ENCODE measurements at regions not wholly inside any gene's neighbourhood (a gene's known extent, or its start where the extent isn't known, plus 50 kb on each side); places are given as distances from the start of the nearest gene placed in this dataset.

DNA sequence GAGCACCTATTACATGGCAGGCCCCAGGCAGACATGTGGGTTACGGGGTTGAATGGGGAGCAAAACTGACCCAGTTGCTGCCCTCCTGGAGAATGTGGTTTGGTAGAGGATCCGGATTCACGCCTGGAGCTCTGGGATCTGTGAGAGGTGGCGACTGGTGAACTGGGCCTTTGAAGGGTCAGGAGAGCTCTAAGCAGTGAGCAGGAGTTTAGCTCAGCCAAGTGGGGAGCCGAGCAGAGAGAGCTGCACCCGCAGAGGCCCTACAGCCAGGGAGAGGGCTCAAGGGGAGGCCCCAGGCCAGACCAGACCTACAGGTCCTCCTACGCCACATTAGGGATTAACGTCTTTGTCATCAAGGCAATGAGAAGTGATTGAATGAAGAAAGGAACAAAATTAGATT lies 179.8 kb upstream of the TLE3 start:
- DNase-seq (ENCODE audit: low spot score), result no peak

DNA sequence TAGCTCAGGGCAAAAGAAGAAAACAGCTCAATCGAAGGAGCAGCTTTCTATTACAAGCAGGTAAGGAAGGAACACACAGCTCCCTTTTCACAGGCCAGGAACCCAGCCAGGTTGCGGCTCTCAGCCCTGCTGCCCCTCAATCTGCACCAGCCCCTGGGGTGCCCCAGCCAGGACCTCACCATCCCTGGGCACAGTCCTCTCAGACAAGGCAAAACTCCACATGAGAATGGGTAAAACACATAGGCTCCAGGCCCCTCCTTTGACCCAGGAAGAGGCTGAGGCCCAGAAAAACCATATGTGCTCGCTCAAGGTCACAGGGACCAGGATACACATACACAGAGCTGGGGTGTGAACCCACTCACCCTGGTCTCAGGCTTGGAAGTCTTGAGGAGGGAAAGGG lies 178.7 kb upstream of the TLE3 start:
- no peak for DNase-seq (ENCODE audit: low spot score)

DNA sequence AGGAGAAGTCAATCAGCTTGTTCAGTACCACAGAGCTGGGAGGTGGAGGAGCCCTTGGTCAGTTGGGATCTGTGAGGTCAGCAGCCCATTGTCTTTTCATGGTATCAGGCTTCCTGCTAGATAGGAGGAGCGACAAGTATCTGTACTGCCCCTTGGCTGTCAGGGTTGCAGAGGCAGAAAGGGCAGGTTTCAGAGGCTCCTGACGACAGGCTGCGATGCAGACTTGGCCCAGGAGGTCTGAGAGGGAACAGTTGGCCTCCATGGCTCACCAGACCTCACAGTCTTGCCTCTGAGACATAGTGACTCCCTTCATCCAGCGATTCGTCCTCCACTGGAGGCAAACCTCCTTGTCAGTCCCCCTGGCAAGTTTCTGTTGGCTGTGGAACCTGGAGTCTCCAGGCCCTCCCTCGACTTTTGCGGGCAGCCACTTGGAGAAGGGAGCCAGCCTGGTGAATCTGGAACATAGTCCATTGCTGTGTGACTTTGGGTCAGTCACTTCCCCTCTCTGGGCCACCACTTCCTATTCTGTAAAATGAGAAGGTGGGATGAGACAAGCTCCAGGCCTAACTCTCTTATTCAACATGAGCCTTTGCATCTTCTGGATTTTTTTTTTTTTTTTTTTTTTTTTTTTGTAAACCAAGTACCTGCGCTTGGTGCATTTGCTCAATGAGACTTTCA lies 177.9 kb upstream of the TLE3 start:
- DNase-seq (ENCODE audit: low spot score), result no peak

- no peak for DNase-seq (ENCODE audit: low spot score)
Measured at GRCh38 chr15:70274908-70275307, 177.2 kb upstream of the TLE3 start.

DNA sequence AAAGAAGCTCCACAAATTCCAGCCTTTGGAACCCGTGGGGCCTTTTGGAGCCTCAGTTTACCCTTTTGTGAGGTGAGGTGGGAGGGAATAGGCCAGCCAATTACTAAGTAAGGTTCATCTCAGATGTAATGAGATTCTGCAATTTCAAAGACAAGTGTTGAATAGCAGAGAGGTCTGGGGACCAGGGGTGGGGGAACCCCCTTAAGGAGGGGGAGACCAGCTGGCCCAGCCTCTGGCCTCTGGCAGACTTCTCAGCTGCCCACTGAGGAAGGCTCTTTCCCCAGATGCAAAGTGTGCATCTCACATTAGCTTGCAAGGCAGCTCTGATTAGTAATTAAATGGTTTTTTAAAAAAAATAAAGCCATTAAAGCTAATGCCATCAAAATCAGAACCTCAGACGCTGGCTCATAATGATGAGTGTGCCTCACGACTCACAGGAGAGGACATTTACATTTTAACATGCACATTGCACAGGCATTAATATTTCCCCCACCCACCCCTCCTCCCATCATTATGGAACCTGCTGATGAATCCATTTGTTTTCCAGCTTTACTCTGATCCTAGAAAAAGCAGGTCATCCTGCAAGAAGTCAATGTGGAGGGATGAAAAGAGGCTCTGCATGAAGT lies 176.7 kb upstream of the TLE3 start:
- no peak for DNase-seq (ENCODE audit: low spot score)

- no peak for DNase-seq (ENCODE audit: low spot score)
Measured at GRCh38 chr15:70273808-70274207, 176.1 kb upstream of the TLE3 start.

DNA sequence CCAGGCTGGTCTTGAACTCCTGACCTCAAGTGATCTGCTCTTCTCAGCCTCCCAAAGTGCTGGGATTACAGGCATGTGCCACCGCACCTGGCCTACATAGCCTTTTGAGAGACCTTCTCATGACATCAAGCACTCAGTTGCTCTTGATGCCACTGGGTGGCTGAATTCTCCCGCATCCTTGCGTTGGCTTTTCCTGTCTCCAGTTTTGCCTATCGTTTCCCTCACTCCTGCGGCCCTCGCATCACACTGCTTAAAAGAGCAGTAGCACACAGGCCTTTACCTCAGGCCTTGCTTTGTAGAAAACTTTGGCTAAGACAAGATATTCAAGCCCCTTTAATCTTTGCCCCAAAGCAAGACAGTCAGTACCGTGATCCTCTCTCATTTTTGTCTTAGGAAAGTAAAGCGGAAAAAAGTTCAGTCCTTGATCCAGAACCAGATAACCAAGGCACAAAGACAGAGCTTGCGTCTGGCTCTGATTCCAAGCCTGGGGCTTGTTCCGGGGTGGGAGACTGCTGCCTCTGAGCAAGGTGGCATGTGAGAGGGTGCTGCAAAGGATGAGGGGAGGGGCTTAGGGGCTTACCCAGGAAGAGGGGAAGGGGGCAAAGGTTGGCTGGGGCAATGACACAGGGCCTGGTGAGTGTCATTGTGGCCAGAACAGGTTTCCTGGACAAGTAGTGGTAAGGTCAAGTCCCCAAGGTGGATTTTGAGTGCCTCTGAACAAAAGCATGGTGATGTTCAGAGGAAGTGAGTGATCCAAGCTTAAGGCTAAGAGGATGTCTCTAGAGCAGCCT lies 175.0 kb upstream of the TLE3 start:
- no peak for DNase-seq (ENCODE audit: low spot score)

DNA sequence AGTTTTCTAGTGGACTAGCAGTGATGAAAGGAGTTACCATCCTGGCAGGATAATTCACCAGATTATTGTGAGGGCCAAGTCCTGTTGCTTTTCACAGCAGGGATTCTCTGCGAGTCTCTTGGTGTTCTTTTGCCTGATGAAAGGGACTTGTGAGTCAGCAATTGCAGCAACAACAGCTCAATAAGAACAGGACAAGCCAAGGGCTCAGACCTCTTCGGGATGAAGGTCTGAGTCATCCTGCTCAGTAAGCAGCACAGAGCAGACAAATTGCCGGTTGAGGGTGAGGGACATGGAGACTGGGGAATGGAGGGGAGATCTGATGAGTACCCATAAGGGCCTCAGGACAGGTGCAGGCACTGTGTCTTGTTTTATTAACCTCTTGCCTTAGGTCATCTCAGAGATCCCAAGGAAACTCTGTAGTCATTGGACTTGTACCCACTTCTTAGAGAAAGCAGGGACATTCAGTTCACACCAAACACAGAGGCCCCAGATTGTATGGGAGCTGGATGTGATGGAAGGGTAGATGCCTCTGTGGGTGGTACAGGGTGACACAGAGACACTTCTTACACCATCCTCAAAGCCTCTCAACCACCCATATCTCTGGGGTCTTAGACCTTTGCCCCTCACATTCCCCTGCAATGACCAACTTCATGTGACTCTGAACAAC lies 173.8 kb upstream of the TLE3 start:
- peak; percentile 93 for DNase-seq (ENCODE audit: low spot score)

GRCh38 chr15:70270752-70271111 lies 173.0 kb upstream of the TLE3 start:
- no peak for DNase-seq (ENCODE audit: low spot score)

DNA sequence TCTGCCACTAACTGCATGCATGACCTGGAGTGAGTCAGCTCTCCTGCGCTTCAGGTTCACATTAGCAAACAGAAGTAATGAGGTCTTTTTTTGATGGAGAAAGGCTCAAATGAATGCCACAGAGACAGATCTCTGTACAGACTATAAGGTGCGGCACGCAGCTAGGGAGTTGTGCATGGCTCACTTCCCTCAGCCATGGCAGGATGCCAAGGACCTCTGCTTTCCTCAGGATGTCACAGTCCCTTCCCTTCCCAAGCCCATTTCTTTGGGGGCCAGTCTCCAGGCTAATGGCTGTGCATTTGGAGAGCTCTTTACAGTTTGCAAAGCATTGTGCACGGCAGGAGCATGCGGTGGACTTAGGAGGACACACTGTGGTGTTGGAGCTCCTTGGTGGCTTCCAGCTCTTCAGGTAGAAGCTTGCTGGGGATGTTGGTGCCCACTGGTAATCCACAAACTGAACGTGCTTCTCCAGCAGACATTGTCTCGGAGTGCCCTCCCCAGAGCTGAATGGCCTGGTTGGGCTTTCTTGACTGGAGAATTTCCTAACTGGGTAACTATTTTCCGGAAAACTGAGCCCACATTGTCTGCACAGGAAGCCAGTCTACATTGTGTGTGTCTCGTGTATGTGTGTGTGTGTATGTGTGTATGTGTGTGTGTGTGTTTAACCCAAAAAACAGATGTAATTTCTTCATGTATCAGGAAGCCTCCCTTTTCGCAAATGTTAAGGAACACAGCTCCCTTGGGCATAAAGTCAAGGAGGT lies 172.5 kb upstream of the TLE3 start:
- DNase-seq (ENCODE audit: low spot score), result peak; percentile 82

DNA sequence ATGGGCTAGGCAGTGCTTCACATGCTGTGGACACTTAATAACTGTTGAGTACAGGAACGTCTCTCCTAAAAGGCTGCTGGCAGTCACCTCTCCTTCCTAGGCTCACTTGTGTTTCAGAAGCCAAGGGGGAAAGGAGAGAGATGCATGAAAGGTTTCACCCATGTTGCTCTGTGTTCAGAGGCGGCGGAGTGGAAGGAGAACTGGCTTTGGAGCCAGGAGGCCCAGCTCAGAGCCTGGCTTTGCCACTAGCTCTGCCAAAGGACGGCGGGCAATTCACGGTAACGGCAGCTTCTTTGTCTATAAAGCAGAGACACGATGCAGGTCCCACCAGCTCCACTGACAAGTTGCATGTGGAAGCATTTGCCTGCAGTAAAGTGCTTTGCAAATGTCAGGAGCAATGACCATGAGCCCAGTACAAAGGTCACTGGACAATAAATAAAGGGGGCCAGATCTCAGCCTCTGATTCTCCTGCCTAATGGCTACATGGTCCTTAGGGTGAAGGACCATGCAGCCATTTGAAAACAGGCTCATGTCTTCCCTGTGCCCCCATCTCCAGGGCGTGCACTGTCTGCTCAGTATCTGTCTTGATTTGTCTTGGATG lies 171.7 kb upstream of the TLE3 start:
- no peak for DNase-seq (ENCODE audit: low spot score)

DNA sequence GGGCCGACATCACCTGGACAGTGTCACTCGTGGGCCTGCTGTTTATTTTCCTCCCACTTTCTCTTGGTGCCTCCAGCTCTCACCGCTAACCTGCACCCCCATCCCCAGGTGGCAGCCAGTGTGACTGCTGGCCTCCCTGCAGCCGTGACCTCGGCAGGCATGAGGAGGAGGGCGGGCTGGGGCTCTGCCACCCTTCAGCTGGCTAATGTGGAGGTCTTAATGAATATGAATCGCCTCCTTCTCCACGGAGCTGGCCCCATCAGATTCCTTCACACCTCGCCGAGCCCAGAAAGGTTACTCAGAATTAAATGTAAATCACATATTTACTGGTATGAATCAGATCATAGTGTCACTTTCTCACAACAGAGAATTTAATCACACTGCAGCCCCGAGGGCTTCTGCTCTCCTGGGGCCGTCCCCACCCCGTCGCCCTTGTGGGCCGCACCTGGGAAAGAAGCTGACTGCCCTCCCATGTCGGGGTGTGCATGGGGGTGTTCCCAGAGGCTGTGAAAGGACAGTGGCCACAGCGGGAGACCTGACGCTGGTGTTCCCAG lies 171.1 kb upstream of the TLE3 start:
- peak; percentile 91 for DNase-seq (ENCODE audit: low spot score)

- DNase-seq (ENCODE audit: low spot score), result peak; percentile 80
Measured at GRCh38 chr15:70267879-70268278, 170.2 kb upstream of the TLE3 start.

DNA sequence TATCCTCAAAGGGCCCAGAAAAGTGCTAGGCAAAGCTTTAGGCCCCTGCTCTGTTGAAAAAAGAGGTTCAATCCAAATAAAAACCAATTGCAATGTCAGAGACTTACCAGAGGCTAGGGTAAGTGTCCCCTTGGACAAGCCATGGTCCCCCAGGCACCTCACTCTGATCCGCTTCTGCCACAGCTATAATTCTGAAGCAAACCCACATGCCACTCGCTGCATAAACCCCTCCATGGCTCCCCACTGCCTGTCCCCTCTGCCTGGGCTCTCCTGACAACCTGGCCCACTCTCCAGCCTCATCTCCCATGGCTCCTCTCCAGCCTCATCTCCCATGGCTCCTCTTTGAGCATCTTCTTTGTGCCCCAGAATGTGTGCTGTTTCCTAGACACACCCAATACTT lies 169.6 kb upstream of the TLE3 start:
- DNase-seq (ENCODE audit: low spot score), result no peak

- peak; percentile 60 for DNase-seq (ENCODE audit: low spot score)
Measured at GRCh38 chr15:70266412-70267121, 168.8 kb upstream of the TLE3 start.

- no peak for DNase-seq (ENCODE audit: low spot score)
Measured at GRCh38 chr15:70265986-70266385, 168.3 kb upstream of the TLE3 start.

DNA sequence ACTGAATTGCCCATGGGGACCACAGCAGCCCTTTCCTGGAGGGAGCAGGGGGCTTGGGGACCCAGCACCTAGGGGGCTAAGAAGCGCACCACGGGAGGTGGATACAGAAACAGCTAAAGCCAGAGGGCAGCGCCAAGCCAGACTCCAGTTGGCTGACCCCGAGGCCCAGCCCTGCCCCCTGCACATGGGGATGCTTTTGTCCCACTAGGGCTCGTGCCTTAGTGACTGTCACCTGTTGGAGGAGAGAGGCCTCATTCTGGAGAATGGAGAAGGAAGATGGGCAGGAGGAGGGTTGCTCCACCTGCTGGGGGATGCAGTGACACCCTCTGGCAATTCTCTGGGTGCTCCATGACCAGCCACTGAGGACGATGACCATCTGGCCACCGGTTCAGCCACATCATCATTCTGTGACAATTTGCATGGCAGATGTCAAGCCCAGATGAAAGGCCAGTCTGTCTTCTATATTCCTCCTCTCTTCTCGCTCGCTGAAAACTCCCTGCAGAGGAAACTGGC lies 167.8 kb upstream of the TLE3 start:
- no peak for DNase-seq (ENCODE audit: low spot score)

- no peak for DNase-seq (ENCODE audit: low spot score)
Measured at GRCh38 chr15:70264738-70265465, 167.2 kb upstream of the TLE3 start.

DNA sequence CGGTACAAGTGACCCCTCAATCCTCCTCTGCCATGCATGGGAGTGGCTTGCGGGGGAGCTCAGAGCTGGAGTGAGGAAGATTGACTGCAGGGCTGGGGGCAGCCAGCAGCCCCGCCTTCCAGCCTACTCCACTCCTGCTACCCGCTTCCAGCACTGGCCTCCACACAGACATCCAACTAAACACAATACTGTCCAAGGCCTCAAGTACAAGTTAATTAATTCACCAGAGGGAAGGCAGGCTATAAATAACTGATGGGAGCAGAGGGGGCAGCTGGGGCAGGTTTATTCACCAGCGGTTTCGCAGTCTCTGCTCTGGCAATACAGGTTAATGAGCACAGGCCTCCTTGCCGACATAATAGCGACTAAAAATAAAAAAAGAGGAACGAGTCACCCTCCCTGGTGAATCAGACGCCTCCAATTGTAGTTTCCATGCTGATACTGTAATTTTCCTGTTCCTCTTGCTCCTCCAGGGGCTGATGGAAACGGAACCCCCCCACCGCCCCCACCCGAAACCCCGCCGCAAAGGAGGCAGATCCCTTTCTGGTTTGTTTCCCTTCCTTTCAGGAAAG lies 166.4 kb upstream of the TLE3 start:
- peak; percentile 90 for DNase-seq (ENCODE audit: low spot score)

Data from kidney tubule cell (primary cell).